Adipocyte (in vitro differentiated cells): ENCODE measurements at regions not wholly inside any gene's neighbourhood (a gene's known extent, or its start where the extent isn't known, plus 50 kb on each side); places are given as distances from the start of the nearest gene placed in this dataset.

Source experiments
- DNase-seq: peaks from one replicate; pipeline ENCODE4 v3.0.0-alpha.2; 2015; ENCODE audit warnings: low read depth
- H3K27me3 ChIP-seq: replicated peaks from 2 replicates; pipeline ENCODE4 v1.7.0; 2013; ENCODE audit warnings: mild to moderate bottlenecking, low read length, moderate library complexity; ENCODE audit not compliant: control insufficient read depth, insufficient read depth
- H3K36me3 ChIP-seq: 2 replicates; pipeline ENCODE4 v1.7.0; 2013; ENCODE audit warnings: low read length, mild to moderate bottlenecking, moderate library complexity; ENCODE audit not compliant: control insufficient read depth, insufficient read depth, severe bottlenecking
- H3K4me1 ChIP-seq: 2 replicates; pipeline ENCODE4 v1.7.0; 2013; ENCODE audit warnings: mild to moderate bottlenecking, low read length, moderate library complexity; ENCODE audit not compliant: control insufficient read depth, insufficient read depth
- H3K4me3 ChIP-seq: 2 replicates; pipeline ENCODE4 v1.7.0; 2013; ENCODE audit warnings: mild to moderate bottlenecking, low read length, moderate library complexity
- H3K9ac ChIP-seq: 2 replicates; pipeline ENCODE4 v1.7.0; 2013; ENCODE audit warnings: mild to moderate bottlenecking, low read length, moderate library complexity
- H3K9me3 ChIP-seq: 2 replicates; pipeline ENCODE4 v1.7.0; 2013; ENCODE audit warnings: mild to moderate bottlenecking, low read length, moderate library complexity; ENCODE audit not compliant: control insufficient read depth

GRCh38 chr7:133191787-133192186 lies 61.1 kb upstream of the EXOC4 start:
- no peak overlapping the region for H3K9ac ChIP-seq
- H3K4me1 ChIP-seq, result no peaks in the 10 kb centered on the region
- peaks cover 21% of the 10 kb centered on the region for H3K27me3 ChIP-seq
- no peak for DNase-seq
- no peak overlapping the region for H3K4me3 ChIP-seq
- no peaks in the 10 kb centered on the region for H3K36me3 ChIP-seq
- H3K9me3 ChIP-seq, result no peaks in the 10 kb centered on the region

DNA sequence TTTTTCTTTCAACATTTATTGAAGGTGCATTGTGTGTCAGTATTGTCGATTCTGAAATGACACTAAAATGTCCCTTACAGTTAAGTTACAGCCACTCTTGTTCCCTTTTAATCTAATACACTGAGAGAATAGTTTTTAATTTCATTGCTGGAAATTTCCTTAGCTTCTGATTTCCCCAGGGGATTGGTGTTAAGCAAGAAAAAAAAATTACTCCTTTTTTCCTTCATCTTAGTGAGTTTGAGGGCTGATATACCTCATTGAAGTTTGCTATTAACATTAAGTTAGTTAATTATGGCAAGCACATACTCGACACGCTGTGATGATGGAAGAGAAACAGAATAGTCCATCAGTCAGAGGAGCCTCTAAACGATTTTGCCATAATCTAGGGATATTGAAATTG lies 57.0 kb upstream of the EXOC4 start:
- Histone ChIP-seq H3K9ac (no peak overlapping the region), H3K4me3 (no peak overlapping the region), H3K36me3 (no peaks in the 10 kb centered on the region), H3K4me1 (no peaks in the 10 kb centered on the region), H3K9me3 (no peaks in the 10 kb centered on the region), H3K27me3 (peaks cover 27% of the 10 kb centered on the region)
- no peak for DNase-seq

DNA sequence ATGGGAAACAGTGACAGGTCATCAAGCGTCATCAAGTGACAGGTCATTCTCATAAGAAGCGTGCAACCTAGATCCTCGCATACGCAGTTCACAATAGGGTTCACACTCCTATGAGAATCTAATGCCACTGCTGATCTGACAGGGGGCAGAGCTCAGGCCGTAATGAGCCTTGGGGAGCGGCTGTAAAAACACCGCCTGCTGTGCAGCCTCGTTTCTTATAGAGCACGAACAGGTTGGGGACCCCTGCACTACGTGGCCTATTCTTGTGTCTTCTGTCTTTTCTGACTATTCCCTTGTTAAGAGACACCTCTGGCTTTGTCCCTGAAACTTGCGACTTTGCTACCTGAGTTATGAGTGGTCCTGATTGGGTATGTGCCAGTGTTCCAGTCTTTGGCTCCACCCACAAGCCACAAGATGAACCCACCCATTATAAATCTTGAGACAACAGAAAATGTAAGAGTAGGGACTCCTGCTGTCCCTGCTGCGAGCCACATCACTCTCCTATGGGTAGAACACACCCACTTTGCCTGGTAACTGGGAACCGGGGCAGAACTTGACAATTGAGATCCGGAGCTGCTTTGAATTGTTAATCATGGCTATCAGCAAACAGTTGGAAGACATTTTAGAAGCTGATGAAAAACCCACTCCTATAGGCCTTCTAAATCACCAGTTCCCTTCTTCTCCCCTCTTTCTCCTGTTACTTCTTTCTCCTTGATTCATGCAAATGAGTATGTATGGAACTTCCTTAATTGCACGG lies 55.8 kb upstream of the EXOC4 start:
- no peak for DNase-seq
- no peak overlapping the region for H3K9ac ChIP-seq
- H3K27me3 ChIP-seq, result peaks cover 16% of the 10 kb centered on the region
- H3K36me3 ChIP-seq, result no peaks in the 10 kb centered on the region
- no peaks in the 10 kb centered on the region for H3K4me1 ChIP-seq
- no peak overlapping the region for H3K4me3 ChIP-seq
- no peaks in the 10 kb centered on the region for H3K9me3 ChIP-seq

DNA sequence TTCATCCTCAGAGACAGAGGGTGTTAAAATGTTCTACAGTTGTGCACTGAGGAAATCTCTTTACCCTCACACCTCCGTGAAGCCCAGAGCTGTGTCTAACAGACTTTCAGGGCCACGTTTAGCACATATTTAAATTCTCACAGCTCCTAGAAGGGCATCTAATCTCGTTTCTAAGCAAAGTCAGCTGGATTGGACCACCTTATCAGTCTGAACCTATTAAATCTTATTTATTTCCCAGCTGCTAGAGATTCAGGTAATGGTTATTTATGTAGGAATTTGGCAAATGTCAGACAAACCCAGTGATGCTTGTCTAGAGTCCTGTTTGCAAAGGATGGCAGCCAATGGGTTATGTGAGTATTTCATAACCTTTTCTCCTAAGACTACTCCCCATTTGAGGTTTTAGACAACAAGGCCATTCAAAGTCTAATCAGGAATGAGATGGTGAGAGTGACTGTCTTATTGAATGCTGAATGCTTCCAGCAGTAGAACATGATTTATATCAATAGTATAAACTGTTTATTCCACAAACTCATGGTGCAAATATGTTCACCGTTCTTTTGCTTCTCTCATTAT lies 54.8 kb upstream of the EXOC4 start:
- Histone ChIP-seq H3K36me3 (no peaks in the 10 kb centered on the region), H3K9ac (no peak overlapping the region), H3K4me1 (no peaks in the 10 kb centered on the region), H3K4me3 (no peak overlapping the region), H3K27me3 (peaks cover 14% of the 10 kb centered on the region), H3K9me3 (no peaks in the 10 kb centered on the region)
- no peak for DNase-seq

- Histone ChIP-seq H3K4me3 (no peak overlapping the region), H3K4me1 (no peaks in the 10 kb centered on the region), H3K9me3 (no peaks in the 10 kb centered on the region), H3K27me3 (peaks cover 14% of the 10 kb centered on the region), H3K36me3 (no peaks in the 10 kb centered on the region), H3K9ac (no peak overlapping the region)
- DNase-seq, result no peak
Observed at GRCh38 chr7:133199831-133200230, 53.0 kb upstream of the EXOC4 start.

DNA sequence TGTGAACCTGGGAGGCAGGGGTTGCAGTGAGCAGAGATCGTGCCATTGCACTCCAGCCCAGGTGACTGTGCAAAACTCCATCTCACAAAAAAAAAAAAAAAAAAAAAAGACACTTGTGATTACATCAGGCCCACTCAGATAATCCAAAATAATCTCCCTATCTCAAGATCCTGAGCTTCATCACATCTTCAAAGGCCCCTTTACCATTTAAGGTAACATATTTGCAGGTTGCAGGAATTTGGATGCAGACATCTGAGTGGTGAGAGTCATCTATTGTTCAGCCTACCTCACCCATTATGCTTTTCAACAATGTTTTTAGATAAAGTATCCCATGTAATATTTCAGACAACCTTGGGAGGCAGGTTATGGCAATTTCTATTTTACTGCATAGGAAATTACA lies 51.4 kb upstream of the EXOC4 start:
- Histone ChIP-seq H3K4me1 (no peaks in the 10 kb centered on the region), H3K36me3 (no peaks in the 10 kb centered on the region), H3K4me3 (no peak overlapping the region), H3K9me3 (no peaks in the 10 kb centered on the region), H3K27me3 (peaks cover 14% of the 10 kb centered on the region), H3K9ac (no peak overlapping the region)
- DNase-seq, result no peak

DNA sequence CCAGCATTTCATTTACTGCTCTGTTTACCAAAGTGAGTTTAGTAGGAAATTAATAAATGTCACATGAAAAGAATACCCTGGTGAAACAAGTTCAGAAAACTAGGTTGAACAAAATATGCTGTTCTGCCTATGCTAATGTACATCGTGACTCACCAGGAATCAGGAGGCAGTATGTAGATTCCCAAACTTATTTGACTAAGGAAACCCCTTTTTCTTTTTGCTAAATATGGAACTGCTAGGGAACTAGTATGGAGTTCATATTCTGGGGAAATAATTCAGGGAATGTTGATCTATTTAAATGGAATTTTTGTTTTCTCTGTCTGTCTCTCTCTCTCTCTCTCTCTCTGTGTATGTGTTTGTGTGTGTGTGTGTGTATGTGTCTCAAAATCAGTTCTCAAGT lies 49.9 kb upstream of the EXOC4 start:
- Histone ChIP-seq H3K27me3 (peaks cover 1% of the 10 kb centered on the region), H3K4me1 (no peaks in the 10 kb centered on the region), H3K9ac (no peak overlapping the region), H3K36me3 (no peaks in the 10 kb centered on the region), H3K9me3 (peaks cover 6% of the 10 kb centered on the region), H3K4me3 (no peak overlapping the region)
- DNase-seq, result no peak
